Esophagus squamous epithelium (tissue), 5 donors: ENCODE measurements at regions not wholly inside any gene's neighbourhood (a gene's known extent, or its start where the extent isn't known, plus 50 kb on each side); places are given as distances from the start of the nearest gene placed in this dataset.

Experiments used
- DNase-seq: peaks from one replicate; lab custom pipeline; 2025; lab: John Stamatoyannopoulos, UW
- H3K27ac ChIP-seq, 4 donors: fragments of 200-600 bp; sonication (generic); one replicate each; pipeline ENCODE4 v1.5.1; 2016 to 2019; ENCODE audit warnings: mild to moderate bottlenecking in 1 of 4
- H3K27me3 ChIP-seq, 4 donors: fragments of 200-600 bp; sonication (generic); 1 replicate in 3 of 4; 2 replicates in 1 of 4; pipeline versions ENCODE4 v1.5.1 to v1.6.0; 2017 to 2021; ENCODE audit warnings: antibody characterized with exemption in 1 of 4
- H3K36me3 ChIP-seq, 3 donors: fragments of 200-600 bp; sonication (generic); one replicate each; pipeline ENCODE4 v1.5.1; 2016 to 2019
- H3K4me1 ChIP-seq, 3 donors: fragments of 200-600 bp; sonication (generic); one replicate each; pipeline ENCODE4 v1.5.1; 2017 to 2019
- H3K4me3 ChIP-seq, 4 donors: fragments of 200-600 bp; sonication (generic); 1 replicate in 3 of 4; 2 replicates in 1 of 4; pipeline ENCODE4 v1.5.1; 2016 to 2019; ENCODE audit warnings: mild to moderate bottlenecking in 2 of 4, moderate library complexity in 1 of 4
- H3K9me3 ChIP-seq, 3 donors: fragments of 200-600 bp; sonication (generic); one replicate each; pipeline ENCODE4 v1.5.1; 2016 to 2019
- CTCF ChIP-seq, 6 experiments: fragments of 450-650 bp in 4 of 6; fragments of 200-600 bp in 2 of 6; sonication (generic) in 2 of 6; IDR thresholded peaks; one replicate each; pipeline ENCODE4 v1.5.1; 2016 to 2019; ENCODE audit warnings: antibody characterized with exemption in 6 of 6, mild to moderate bottlenecking in 4 of 6, moderate library complexity in 4 of 6
- POLR2A ChIP-seq, 4 donors: fragments of 450-650 bp; IDR thresholded peaks; one replicate each; pipeline ENCODE4 v1.6.1; 2017; ENCODE audit warnings: antibody characterized with exemption in 4 of 4, mild to moderate bottlenecking in 4 of 4, moderate library complexity in 3 of 4
- whole genome bisulfite sequencing, 2 donors: methylation state at CpG; one replicate each; pipeline ENCODE4 v1.1.5; 2018; 5-methylcytosine and 5-hydroxymethylcytosine counted together
- intact Hi-C: fragments of 100-400 bp; cut with DNase I; formaldehyde crosslinking; loops from one replicate; pipeline ENCODE4 v1.15.0; 2022
- donor health status: DM: yes; HTN: yes; CAD: no.

- no peak overlapping the region for H3K4me3 ChIP-seq
- no peaks in the 10 kb centered on the region for H3K4me1 ChIP-seq
- no peaks in the 10 kb centered on the region for H3K36me3 ChIP-seq
- H3K27me3 ChIP-seq: no peaks in the 10 kb centered on the region
- DNase-seq: no peak
- no peak for TF ChIP-seq POLR2A (IDR thresholded peaks at IDR 0.05)
- no peak for TF ChIP-seq CTCF (IDR thresholded peaks at IDR 0.05)
- intact Hi-C loops: no loop called here
- no peak overlapping the region for H3K27ac ChIP-seq
- no peaks in the 10 kb centered on the region for H3K9me3 ChIP-seq
- 39 to 41% methylated on average over 3 of the region's 3 CpGs for WGBS, 2 donors
Observed at GRCh38 chr12:115364921-115365320, 680.9 kb upstream of the TBX3 start.

GRCh38 chr12:115362339-115362976, 678.5 kb upstream of the TBX3 start:
- no peaks in the 10 kb centered on the region for H3K36me3 ChIP-seq
- no peak for DNase-seq
- no peaks in the 10 kb centered on the region for H3K27me3 ChIP-seq
- intact Hi-C loops: no loop called here
- 72 to 75% methylated on average over 4 of the region's 4 CpGs for WGBS, 2 donors
- no peak overlapping the region for H3K27ac ChIP-seq
- H3K9me3 ChIP-seq: no peaks in the 10 kb centered on the region
- no peak overlapping the region for H3K4me3 ChIP-seq
- TF ChIP-seq POLR2A (IDR thresholded peaks at IDR 0.05): no peak
- peak in 1 of 6 experiments; percentile 27 for TF ChIP-seq CTCF (IDR thresholded peaks at IDR 0.05)
- H3K4me1 ChIP-seq: no peaks in the 10 kb centered on the region

- no peaks in the 10 kb centered on the region for H3K9me3 ChIP-seq
- H3K27ac ChIP-seq: no peak overlapping the region
- no peak overlapping the region for H3K4me3 ChIP-seq
- H3K36me3 ChIP-seq: no peaks in the 10 kb centered on the region
- DNase-seq: no peak
- 88 to 91% methylated on average over 9 to 12 of the region's 12 CpGs for WGBS, 2 donors
- peaks cover 0 to 18% (median 8%) of the 10 kb centered on the region in 3 donors for H3K4me1 ChIP-seq
- intact Hi-C loops: no loop called here
- H3K27me3 ChIP-seq: no peaks in the 10 kb centered on the region
- TF ChIP-seq POLR2A (IDR thresholded peaks at IDR 0.05) (no peak), CTCF (IDR thresholded peaks at IDR 0.05) (no peak)
Observed at GRCh38 chr12:115357681-115358080, 673.7 kb upstream of the TBX3 start.

GRCh38 chr12:115355301-115355700, 671.3 kb upstream of the TBX3 start:
- H3K27ac ChIP-seq: peak overlapping the region in 1 of 4 donors; percentile 87
- no peaks in the 10 kb centered on the region for H3K36me3 ChIP-seq
- peaks cover 0 to 34% (median 8%) of the 10 kb centered on the region in 3 donors for H3K4me1 ChIP-seq
- intact Hi-C loops: no loop called here
- 83 to 90% methylated on average over 2 of the region's 2 CpGs for WGBS, 2 donors
- TF ChIP-seq CTCF (IDR thresholded peaks at IDR 0.05) (no peak), POLR2A (IDR thresholded peaks at IDR 0.05) (no peak)
- H3K4me3 ChIP-seq: no peak overlapping the region
- H3K9me3 ChIP-seq: no peaks in the 10 kb centered on the region
- no peak for DNase-seq
- no peaks in the 10 kb centered on the region for H3K27me3 ChIP-seq

GRCh38 chr12:115354007-115354890, 670.3 kb upstream of the TBX3 start:
- H3K4me3 ChIP-seq: peak overlapping the region; percentile 28 to 61 (median 48)
- H3K9me3 ChIP-seq: no peaks in the 10 kb centered on the region
- H3K4me1 ChIP-seq: peaks cover 0 to 34% (median 8%) of the 10 kb centered on the region in 3 donors
- TF ChIP-seq CTCF (IDR thresholded peaks at IDR 0.05) (no peak), POLR2A (IDR thresholded peaks at IDR 0.05) (peak in 2 of 4 donors; percentile 51 to 53)
- intact Hi-C loops: no loop called here
- no peaks in the 10 kb centered on the region for H3K27me3 ChIP-seq
- H3K36me3 ChIP-seq: no peaks in the 10 kb centered on the region
- 22 to 27% methylated on average over 6 of the region's 6 CpGs for WGBS, 2 donors
- peak overlapping the region; percentile 85 to 92 (median 88) for H3K27ac ChIP-seq
- no peak for DNase-seq
